Keratinocyte (primary cell): ENCODE measurements at regions not wholly inside any gene's neighbourhood (a gene's known extent, or its start where the extent isn't known, plus 50 kb on each side); places are given as distances from the start of the nearest gene placed in this dataset.

Experiments
- DNase-seq: peaks from one replicate; pipeline ENCODE4 v3.0.0-alpha.2; 2011; ENCODE audit warnings: low read depth, missing footprints, low spot score
- FAIRE-seq: peaks from 2 replicates; lab custom pipeline; 2011; peaks lifted over from hg19 to GRCh38; lab: Jason Lieb, UNC
- H2AFZ ChIP-seq: 2 replicates; pipeline ENCODE4 v1.6.0; 2012; ENCODE audit warnings: low read length, control low read depth, inconsistent platforms; ENCODE audit not compliant: control insufficient read depth
- H3K27ac ChIP-seq: 2 replicates; pipeline ENCODE4 v1.5.1; 2011; ENCODE audit warnings: low read length; ENCODE audit not compliant: control insufficient read depth, insufficient read depth
- H3K27me3 ChIP-seq: 3 replicates; pipeline ENCODE4 v1.6.0; 2011; ENCODE audit warnings: low read length; ENCODE audit not compliant: control insufficient read depth, insufficient read depth; ENCODE audit errors: extremely low read depth
- H3K36me3 ChIP-seq, 2 experiments: 2 replicates in 1 of 2; 3 replicates in 1 of 2; pipeline ENCODE4 v1.5.1; 2011; ENCODE audit warnings: low read length in 2 of 2, mild to moderate bottlenecking in 1 of 2; ENCODE audit not compliant: control insufficient read depth in 2 of 2, insufficient read depth in 2 of 2; ENCODE audit errors: extremely low read depth in 1 of 2
- H3K4me1 ChIP-seq: 3 replicates; pipeline ENCODE4 v1.5.1; 2011; ENCODE audit warnings: low read length; ENCODE audit not compliant: control insufficient read depth, insufficient read depth; ENCODE audit errors: extremely low read depth
- H3K4me2 ChIP-seq: 3 replicates; pipeline ENCODE4 v1.6.0; 2011; ENCODE audit warnings: low read depth, low read length; ENCODE audit not compliant: control insufficient read depth, insufficient read depth; ENCODE audit errors: extremely low read depth
- H3K4me3 ChIP-seq, 3 experiments: fragments of 200-600 bp in 1 of 3; sonication (generic) in 1 of 3; 2 replicates in 2 of 3; 3 replicates in 1 of 3; pipeline ENCODE4 v1.5.1; 2011 to 2016; ENCODE audit warnings: low read length in 3 of 3, mild to moderate bottlenecking in 3 of 3, control low read depth in 2 of 3, inconsistent platforms in 1 of 3, low read depth in 1 of 3, mixed read lengths in 1 of 3, mixed run types in 1 of 3, moderate library complexity in 1 of 3; ENCODE audit not compliant: control insufficient read depth in 2 of 3, insufficient read depth in 2 of 3; ENCODE audit errors: extremely low read depth in 1 of 3
- H3K79me2 ChIP-seq: 2 replicates; pipeline ENCODE4 v1.6.0; 2012; ENCODE audit warnings: low read length; ENCODE audit not compliant: control insufficient read depth, insufficient read depth
- H3K9ac ChIP-seq: 3 replicates; pipeline ENCODE4 v1.6.0; 2011; ENCODE audit warnings: low read length; ENCODE audit not compliant: control insufficient read depth, insufficient read depth; ENCODE audit errors: extremely low read depth
- H3K9me1 ChIP-seq: 3 replicates; pipeline ENCODE4 v1.6.0; 2011; ENCODE audit warnings: low read length; ENCODE audit not compliant: control insufficient read depth, insufficient read depth; ENCODE audit errors: extremely low read depth
- H3K9me3 ChIP-seq: 2 replicates; pipeline ENCODE4 v1.5.1; 2012; ENCODE audit warnings: low read depth, low read length; ENCODE audit not compliant: control insufficient read depth
- H4K20me1 ChIP-seq: 3 replicates; pipeline ENCODE4 v1.6.0; 2011; ENCODE audit warnings: low read length; ENCODE audit not compliant: control insufficient read depth, insufficient read depth; ENCODE audit errors: extremely low read depth
- EZH2 ChIP-seq: IDR thresholded peaks from one replicate; pipeline ENCODE4 v1.6.1; 2012; ENCODE audit warnings: inconsistent platforms, mild to moderate bottlenecking, low read length, moderate library complexity
- dilution Hi-C: fragments of 300-500 bp; cut with MboI; formaldehyde crosslinking; loops from one replicate; pipeline ENCODE4 v1.7.0; 2020; ENCODE audit warnings: low sequenced_read_pairs; ENCODE audit not compliant: extremely low pct_ligation_motif_present
- TF ChIP-seq, protein P1 (sequence below), 3 experiments: IDR thresholded peaks in 1 of 3; conservative IDR thresholded peaks in 1 of 3; optimal IDR thresholded peaks in 1 of 3; 2 replicates in 2 of 3; 3 replicates in 1 of 3; pipeline versions ENCODE3 to v1.5.1; 2011; ENCODE audit warnings: low read length in 3 of 3, mild to moderate bottlenecking in 3 of 3, moderate library complexity in 2 of 3, control low read depth in 1 of 3, inconsistent platforms in 1 of 3; ENCODE audit not compliant: insufficient read depth in 2 of 3; ENCODE audit errors: extremely low read depth in 1 of 3

DNA sequence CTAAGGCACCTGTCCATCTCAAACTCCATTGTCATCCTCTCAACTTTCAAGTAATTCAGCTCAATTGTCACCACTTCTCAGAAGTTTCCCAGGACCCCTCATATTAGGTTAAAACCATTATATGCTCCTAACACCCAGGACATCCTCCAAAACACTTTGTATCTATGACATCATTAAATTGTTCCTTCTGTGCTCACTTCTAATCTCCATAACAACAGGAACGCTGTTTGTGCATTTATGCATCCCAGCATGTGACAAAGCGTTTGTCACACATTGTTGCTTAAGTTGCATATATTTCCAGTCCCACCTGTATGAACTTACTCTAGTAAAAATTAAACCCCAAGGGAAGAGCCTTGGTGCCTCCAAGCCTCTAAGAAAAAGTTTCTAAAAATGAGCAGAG lies 133.9 kb downstream of the TBX5 start:
- FAIRE-seq (no peak), DNase-seq (no peak)
- dilution Hi-C loops = no loop called here
- no peak overlapping the region for H3K4me2 ChIP-seq
- H3K9me1 ChIP-seq = no peaks in the 10 kb centered on the region
- no peaks in the 10 kb centered on the region for H3K36me3 ChIP-seq
- no peaks in the 10 kb centered on the region for H3K9me3 ChIP-seq
- H3K4me1 ChIP-seq = no peaks in the 10 kb centered on the region
- H2AFZ ChIP-seq = no peak overlapping the region
- no peak overlapping the region for H3K27ac ChIP-seq
- no peaks in the 10 kb centered on the region for H3K79me2 ChIP-seq
- no peaks in the 10 kb centered on the region for H4K20me1 ChIP-seq
- no peak overlapping the region for H3K9ac ChIP-seq
- no peaks in the 10 kb centered on the region for H3K27me3 ChIP-seq
- H3K4me3 ChIP-seq = no peak overlapping the region
- TF ChIP-seq, protein P1, sequence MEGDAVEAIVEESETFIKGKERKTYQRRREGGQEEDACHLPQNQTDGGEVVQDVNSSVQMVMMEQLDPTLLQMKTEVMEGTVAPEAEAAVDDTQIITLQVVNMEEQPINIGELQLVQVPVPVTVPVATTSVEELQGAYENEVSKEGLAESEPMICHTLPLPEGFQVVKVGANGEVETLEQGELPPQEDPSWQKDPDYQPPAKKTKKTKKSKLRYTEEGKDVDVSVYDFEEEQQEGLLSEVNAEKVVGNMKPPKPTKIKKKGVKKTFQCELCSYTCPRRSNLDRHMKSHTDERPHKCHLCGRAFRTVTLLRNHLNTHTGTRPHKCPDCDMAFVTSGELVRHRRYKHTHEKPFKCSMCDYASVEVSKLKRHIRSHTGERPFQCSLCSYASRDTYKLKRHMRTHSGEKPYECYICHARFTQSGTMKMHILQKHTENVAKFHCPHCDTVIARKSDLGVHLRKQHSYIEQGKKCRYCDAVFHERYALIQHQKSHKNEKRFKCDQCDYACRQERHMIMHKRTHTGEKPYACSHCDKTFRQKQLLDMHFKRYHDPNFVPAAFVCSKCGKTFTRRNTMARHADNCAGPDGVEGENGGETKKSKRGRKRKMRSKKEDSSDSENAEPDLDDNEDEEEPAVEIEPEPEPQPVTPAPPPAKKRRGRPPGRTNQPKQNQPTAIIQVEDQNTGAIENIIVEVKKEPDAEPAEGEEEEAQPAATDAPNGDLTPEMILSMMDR (optimal IDR thresholded peaks at IDR 0.05 in 1 of 3, IDR thresholded peaks at IDR 0.05 in 1 of 3, conservative IDR thresholded peaks at IDR 0.05 in 1 of 3; ENCODE audit: extremely low read depth in 1 of 3, insufficient read depth in 2 of 3, low read length in 3 of 3) = no peak
- TF ChIP-seq EZH2 = no peak

DNA sequence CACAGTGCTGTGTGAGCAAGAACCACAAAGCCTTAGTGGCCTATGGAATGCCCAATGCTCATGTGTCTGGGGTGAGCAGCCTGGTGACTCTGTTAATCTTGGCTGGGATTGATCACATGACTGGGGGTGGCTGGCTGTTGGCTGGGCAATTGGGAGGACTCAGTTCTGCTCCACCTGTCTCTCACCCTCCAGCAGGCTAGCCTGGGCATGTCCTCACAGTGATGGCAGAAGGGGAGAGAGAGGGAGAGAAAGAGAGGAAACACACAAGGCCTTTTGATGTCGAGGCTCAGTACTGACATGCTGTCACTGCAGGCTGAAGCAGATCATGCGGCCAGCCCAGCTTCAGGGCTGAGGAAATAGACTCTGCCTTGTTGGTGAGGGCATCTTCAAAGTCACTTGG lies 136.8 kb downstream of the TBX5 start:
- TF ChIP-seq, protein P1 (optimal IDR thresholded peaks at IDR 0.05 in 1 of 3, IDR thresholded peaks at IDR 0.05 in 1 of 3, conservative IDR thresholded peaks at IDR 0.05 in 1 of 3; ENCODE audit: extremely low read depth in 1 of 3, insufficient read depth in 2 of 3, low read length in 3 of 3) = no peak
- TF ChIP-seq EZH2 = no peak
- no peak for DNase-seq
- no peak overlapping the region for H3K9ac ChIP-seq
- dilution Hi-C loops = no loop called here
- H3K9me1 ChIP-seq = no peaks in the 10 kb centered on the region
- H3K79me2 ChIP-seq = no peaks in the 10 kb centered on the region
- H2AFZ ChIP-seq = peak overlapping the region; percentile 35
- H4K20me1 ChIP-seq = no peaks in the 10 kb centered on the region
- no peak overlapping the region for H3K27ac ChIP-seq
- no peak for FAIRE-seq
- no peaks in the 10 kb centered on the region for H3K4me1 ChIP-seq
- H3K4me2 ChIP-seq = no peak overlapping the region
- no peaks in the 10 kb centered on the region for H3K27me3 ChIP-seq
- no peaks in the 10 kb centered on the region for H3K9me3 ChIP-seq
- no peaks in the 10 kb centered on the region for H3K36me3 ChIP-seq
- no peak overlapping the region for H3K4me3 ChIP-seq
